HUES64 (cell line): ENCODE measurements at regions not wholly inside any gene's neighbourhood (a gene's known extent, or its start where the extent isn't known, plus 50 kb on each side); places are given as distances from the start of the nearest gene placed in this dataset.
"Not testable (repeated sequence)": the region's sequence is repeated elsewhere in the genome, so short reads cannot be mapped to it uniquely, and the experiment has no call there.

Source experiments
- H3K27ac ChIP-seq: 2 replicates; pipeline ENCODE4 v1.7.0; 2013; ENCODE audit warnings: low read depth, low read length, inconsistent platforms
- H3K27me3 ChIP-seq: 2 replicates; pipeline ENCODE4 v1.6.1; 2013; ENCODE audit warnings: mild to moderate bottlenecking, low read length; ENCODE audit not compliant: insufficient read depth
- H3K36me3 ChIP-seq: 2 replicates; pipeline ENCODE4 v1.6.1; 2013; ENCODE audit warnings: mild to moderate bottlenecking, low read length; ENCODE audit not compliant: insufficient read depth
- H3K4me1 ChIP-seq: 2 replicates; pipeline ENCODE4 v1.6.1; 2013; ENCODE audit warnings: mild to moderate bottlenecking, low read length, moderate library complexity; ENCODE audit not compliant: insufficient read depth
- H3K4me3 ChIP-seq: 2 replicates; pipeline ENCODE4 v1.5.1; 2013; ENCODE audit warnings: mild to moderate bottlenecking, low read length, moderate library complexity
- H3K9ac ChIP-seq: 2 replicates; pipeline ENCODE4 v1.6.1; 2013; ENCODE audit warnings: mild to moderate bottlenecking, low read depth, low read length
- H3K9me3 ChIP-seq: 2 replicates; pipeline ENCODE4 v1.6.1; 2013; ENCODE audit warnings: low read depth, low read length; ENCODE audit not compliant: insufficient read depth
- WGBS: fragments of 150-250, 120-280 bp; methylation state at CpG from one replicate; pipeline ENCODE4 v1.1.7; 2013; ENCODE audit warnings: missing lambda C conversion rate; 5-methylcytosine and 5-hydroxymethylcytosine counted together

DNA sequence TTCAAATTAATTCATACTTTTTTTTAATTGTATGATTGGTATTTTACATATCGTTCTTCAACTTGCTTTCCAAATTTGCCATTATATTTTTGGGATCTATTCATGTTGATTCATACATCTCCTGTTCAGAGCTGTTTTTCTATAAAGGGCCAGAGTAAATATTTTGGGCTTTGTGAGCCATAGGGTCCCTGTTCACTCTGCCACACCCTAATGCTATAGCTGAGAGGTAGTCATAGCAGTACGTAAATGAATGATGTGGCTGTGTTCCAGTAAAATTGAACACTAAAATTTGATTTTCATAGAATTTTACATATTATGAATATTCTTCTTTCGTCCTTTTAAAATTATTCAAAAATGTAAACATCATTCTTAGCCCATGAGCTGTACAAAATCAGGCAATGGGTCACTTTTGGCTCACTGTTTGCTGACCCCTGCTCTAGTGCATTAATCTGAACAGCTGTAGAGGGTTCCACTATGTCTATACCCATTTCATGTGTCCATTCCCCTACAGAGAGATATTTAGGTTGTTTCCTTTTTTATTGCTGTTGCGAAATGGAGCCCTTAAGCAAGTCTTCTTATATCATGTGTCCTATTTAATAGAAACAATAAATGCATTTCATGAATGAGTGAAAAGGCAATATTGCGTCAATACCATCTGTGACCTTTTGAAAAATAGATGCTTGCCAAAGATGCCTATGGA, 136.4 kb upstream of the SALL4 start:
- Histone ChIP-seq H3K27ac (no peak overlapping the region), H3K27me3 (no peaks in the 10 kb centered on the region), H3K9me3 (no peaks in the 10 kb centered on the region), H3K36me3 (no peaks in the 10 kb centered on the region), H3K4me1 (peaks cover 6% of the 10 kb centered on the region; the same call in 1 of the 2 replicates), H3K9ac (no peak overlapping the region), H3K4me3 (no peak overlapping the region)
- WGBS, result 86% methylated on average over 2 of the region's 5 CpGs

DNA sequence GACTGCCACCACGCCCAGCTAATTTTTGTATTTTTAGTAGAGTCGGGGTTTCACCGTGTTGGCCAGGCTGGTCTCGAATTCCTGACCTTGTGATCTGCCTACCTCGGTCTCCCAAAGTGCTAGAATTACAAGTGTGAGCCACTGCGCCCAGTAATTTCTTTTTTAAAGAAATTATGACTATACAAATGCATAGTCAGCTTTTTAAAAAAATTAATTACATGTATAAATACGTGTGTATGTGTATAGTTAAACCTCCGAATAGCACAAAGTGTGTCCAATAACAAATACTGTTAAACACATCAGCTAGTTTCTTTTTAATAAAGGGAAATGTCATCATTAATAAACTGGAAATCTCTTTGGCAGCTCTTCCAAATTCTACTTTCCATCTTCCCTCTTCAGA, 135.5 kb upstream of the SALL4 start:
- no peak overlapping the region for H3K4me3 ChIP-seq
- no peak overlapping the region for H3K27ac ChIP-seq
- H3K27me3 ChIP-seq, result no peaks in the 10 kb centered on the region
- no peak overlapping the region for H3K9ac ChIP-seq
- no peaks in the 10 kb centered on the region for H3K9me3 ChIP-seq
- 97% methylated on average over 5 of the region's 8 CpGs for WGBS
- peaks cover 6% of the 10 kb centered on the region; the same call in 1 of the 2 replicates for H3K4me1 ChIP-seq
- no peaks in the 10 kb centered on the region for H3K36me3 ChIP-seq

DNA sequence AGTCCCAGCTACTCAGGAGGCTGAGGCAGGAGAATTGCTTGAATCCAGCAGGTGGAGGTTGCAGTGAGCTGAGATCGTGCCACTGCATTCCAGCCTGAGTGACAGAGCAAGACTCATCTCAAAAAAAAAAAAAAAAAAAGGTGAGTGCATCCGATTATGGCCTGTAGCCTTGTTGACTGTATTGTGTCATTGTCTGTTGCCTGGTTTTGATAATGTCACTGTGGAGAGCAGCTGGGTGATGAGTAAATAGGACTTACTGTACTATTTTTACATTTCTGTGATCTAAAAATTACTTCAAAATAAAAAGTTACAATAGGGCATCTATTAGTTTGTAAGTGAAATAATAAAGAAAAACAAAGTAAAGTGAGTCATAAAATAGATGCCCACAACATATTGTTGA, 134.1 kb upstream of the SALL4 start:
- WGBS, result 92% methylated on average over 1 of the region's 2 CpGs
- Histone ChIP-seq H3K9me3 (no peaks in the 10 kb centered on the region), H3K27ac (no peak overlapping the region), H3K27me3 (no peaks in the 10 kb centered on the region), H3K4me1 (peaks cover 6% of the 10 kb centered on the region; the same call in 1 of the 2 replicates), H3K36me3 (no peaks in the 10 kb centered on the region), H3K9ac (no peak overlapping the region), H3K4me3 (no peak overlapping the region)

DNA sequence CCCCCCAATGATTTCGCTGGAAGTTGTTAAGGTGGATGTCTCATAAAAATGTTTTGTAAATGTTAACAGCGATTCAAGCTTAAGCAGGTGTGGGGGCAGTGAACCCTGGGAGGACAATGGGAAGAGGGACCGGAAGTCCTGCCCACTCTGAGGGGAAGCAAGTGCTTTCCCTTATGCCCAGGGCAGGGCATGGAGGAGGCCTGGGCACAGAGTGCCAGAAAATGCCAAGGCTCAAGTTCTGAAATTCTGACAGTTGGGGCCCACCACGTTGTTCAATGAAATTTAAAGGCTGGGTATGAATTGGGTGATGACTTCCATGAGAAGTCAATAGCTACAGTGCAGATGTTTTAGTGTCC, 132.7 kb upstream of the SALL4 start:
- H3K36me3 ChIP-seq, result no peaks in the 10 kb centered on the region
- WGBS, result 81% methylated on average over 4 of the region's 4 CpGs
- no peaks in the 10 kb centered on the region for H3K9me3 ChIP-seq
- H3K9ac ChIP-seq, result no peak overlapping the region
- no peak overlapping the region for H3K27ac ChIP-seq
- no peaks in the 10 kb centered on the region for H3K27me3 ChIP-seq
- no peak overlapping the region for H3K4me3 ChIP-seq
- H3K4me1 ChIP-seq, result peaks cover 6% of the 10 kb centered on the region

DNA sequence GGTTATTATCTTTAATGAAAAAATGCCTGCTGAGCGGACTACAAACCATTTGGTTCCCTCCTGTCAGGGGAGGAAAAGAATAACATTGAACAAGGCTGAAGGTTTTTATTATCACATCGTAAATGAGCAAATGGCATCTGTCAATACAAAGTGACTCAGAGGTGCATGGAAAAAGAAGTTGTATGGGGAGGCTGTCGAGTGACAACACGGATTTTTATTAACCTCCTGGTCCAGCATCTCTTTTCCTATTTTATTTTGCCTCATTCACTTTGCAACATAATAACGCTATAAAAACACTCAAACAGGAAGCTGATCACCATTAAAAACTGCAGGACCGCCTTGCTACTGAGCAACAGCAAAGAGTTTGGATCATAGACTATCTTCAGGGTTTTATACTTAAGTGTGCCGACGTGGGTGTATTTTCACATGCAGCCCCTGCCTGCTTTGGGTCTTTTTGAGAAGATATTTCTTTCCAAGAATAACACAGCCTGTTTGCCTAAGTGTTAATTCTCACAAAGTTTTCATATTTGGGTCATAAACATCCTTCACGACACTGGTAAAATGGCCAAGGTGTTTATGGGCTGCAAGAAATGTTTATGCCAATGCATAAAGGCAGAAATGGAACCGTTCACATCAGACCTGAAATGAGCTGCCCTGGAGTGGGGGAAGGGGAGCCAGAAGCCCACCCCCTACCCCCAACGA, 132.1 kb upstream of the SALL4 start:
- no peaks in the 10 kb centered on the region for H3K27me3 ChIP-seq
- 81% methylated on average over 11 of the region's 11 CpGs for WGBS
- no peaks in the 10 kb centered on the region for H3K36me3 ChIP-seq
- peaks cover 6% of the 10 kb centered on the region for H3K4me1 ChIP-seq
- no peak overlapping the region for H3K9ac ChIP-seq
- no peak overlapping the region for H3K4me3 ChIP-seq
- H3K27ac ChIP-seq, result no peak overlapping the region
- H3K9me3 ChIP-seq, result no peaks in the 10 kb centered on the region

DNA sequence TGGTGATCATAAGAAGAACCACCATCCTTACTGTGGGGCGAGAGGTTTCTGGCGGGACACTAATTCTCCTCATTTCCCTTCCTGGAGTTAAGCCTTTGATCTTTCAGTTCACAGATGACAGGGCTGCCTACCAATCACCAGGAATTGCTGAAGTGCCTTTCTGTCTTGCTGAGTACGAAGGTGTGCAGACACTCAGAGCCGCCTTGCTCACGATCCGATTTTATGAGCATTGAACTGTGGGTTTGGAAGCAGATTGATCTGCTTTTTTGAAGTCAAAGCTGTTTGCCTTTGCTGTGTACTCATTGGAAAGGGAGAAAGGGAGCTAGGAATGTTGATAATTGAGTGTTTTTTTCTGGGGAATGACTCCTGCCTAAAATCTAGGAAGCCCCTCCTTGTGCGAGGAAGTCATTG, 129.1 kb upstream of the SALL4 start:
- Histone ChIP-seq H3K27me3 (no peaks in the 10 kb centered on the region), H3K36me3 (no peaks in the 10 kb centered on the region), H3K9me3 (no peaks in the 10 kb centered on the region), H3K4me3 (no peak overlapping the region), H3K27ac (no peak overlapping the region), H3K9ac (no peak overlapping the region), H3K4me1 (peaks cover 6% of the 10 kb centered on the region)
- 67% methylated on average over 7 of the region's 7 CpGs for WGBS

DNA sequence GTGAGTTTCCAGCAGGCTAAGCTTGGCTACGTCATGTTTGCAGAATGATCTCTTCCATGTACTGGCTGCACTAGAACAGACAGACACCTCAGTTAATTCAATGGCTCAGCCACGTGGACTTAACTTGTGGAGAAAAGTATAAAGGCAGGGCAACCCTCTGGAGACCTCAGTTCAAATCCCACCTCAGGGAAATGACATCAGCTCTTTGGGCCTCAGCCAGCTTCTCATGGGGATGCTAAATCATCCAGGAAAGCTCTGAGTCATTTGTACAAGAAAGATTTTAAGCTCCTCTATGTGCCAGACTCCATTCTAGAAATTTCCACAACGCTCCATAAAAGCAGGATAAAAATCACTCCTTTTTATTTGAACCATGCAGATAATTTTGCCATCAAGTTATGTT, 128.5 kb upstream of the SALL4 start:
- no peaks in the 10 kb centered on the region for H3K9me3 ChIP-seq
- no peaks in the 10 kb centered on the region for H3K27me3 ChIP-seq
- H3K27ac ChIP-seq, result no peak overlapping the region
- H3K4me3 ChIP-seq, result no peak overlapping the region
- WGBS, result 86% methylated on average over 3 of the region's 3 CpGs
- H3K4me1 ChIP-seq, result peaks cover 6% of the 10 kb centered on the region
- no peak overlapping the region for H3K9ac ChIP-seq
- H3K36me3 ChIP-seq, result no peaks in the 10 kb centered on the region

DNA sequence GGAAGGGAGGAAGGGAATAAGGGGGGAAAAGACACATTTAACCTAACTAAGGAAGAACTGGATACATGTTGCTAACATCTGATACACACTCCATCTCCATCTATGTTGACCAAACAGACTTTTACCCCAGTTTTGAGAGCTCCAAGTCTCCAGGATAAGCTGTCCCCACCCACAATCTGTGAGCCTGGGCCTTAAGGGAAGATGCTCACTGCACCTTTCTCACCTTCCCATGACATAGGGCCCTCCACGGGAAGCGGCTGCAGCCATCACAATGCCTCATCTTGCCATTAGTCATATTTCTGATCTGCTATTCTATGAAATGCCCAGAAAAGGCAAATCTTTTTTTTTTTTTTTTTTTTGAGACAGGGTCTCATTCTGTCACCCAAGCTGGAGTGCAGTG, 126.6 kb upstream of the SALL4 start:
- H3K4me3 ChIP-seq, result no peak overlapping the region
- H3K4me1 ChIP-seq, result no peaks in the 10 kb centered on the region; the same call in 1 of the 2 replicates
- H3K27ac ChIP-seq, result no peak overlapping the region
- H3K36me3 ChIP-seq, result no peaks in the 10 kb centered on the region
- H3K9ac ChIP-seq, result no peak overlapping the region
- H3K9me3 ChIP-seq, result no peaks in the 10 kb centered on the region
- 90% methylated on average over 2 of the region's 2 CpGs for WGBS
- no peaks in the 10 kb centered on the region for H3K27me3 ChIP-seq

DNA sequence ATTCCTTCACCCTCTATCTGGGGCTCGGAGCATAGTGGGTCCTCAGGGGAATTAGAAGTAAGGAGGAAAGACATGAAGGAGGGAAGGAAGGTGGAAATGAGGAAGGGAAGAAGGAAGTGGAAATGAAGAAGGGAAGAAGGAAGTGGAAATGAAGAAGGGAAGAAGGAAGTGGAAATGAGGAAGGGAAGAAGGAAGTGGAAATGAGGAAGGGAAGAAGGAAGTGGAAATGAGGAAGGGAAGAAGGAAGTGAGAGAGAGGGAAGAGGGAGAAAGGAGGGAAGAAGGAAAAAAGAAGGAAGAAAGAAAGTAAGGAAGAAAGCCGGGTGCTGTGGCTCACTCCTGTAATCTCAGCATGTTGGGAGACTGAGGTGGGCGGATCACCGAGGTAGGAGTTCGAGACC, 125.6 kb upstream of the SALL4 start:
- H3K27me3 ChIP-seq, H3K4me1 ChIP-seq, H3K9me3 ChIP-seq, H3K36me3 ChIP-seq, H3K4me3 ChIP-seq, H3K27ac ChIP-seq, H3K9ac ChIP-seq: not testable (repeated sequence)
- WGBS, result 93% methylated on average over 5 of the region's 5 CpGs

DNA sequence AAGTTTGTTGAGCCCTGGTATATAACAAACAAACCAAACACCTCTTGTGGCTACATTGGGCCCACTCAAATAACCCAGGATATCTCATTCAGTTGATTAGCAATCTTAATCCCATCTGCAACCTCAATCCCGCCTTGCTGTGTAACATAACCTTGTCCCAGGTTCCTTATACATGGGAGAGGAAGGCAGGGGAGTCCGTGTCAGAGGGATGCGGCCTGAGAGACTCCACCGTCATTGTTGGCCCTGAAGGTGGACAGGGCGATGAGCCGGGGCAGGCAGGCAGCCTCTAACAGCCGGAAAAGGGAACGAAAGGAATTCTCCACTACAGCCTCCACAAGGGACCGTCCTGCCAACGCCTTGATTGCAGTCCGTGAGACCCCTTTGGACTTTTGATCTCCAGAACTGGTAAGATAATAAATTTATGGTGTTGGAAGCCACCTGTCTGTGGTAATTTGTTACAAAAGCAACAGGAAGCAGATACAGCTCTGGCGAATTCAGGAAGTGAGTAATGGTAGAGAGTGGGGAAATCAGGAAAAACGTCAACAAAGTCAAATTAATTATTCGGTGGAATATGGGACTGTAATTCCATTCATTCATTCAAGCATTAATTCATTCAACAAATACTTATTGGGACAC, 124.5 kb upstream of the SALL4 start:
- no peak overlapping the region for H3K9ac ChIP-seq
- WGBS, result 91% methylated on average over 14 of the region's 14 CpGs
- H3K9me3 ChIP-seq, result no peaks in the 10 kb centered on the region
- no peak overlapping the region for H3K4me3 ChIP-seq
- no peaks in the 10 kb centered on the region for H3K27me3 ChIP-seq
- H3K27ac ChIP-seq, result no peak overlapping the region
- no peaks in the 10 kb centered on the region for H3K36me3 ChIP-seq
- H3K4me1 ChIP-seq, result no peaks in the 10 kb centered on the region; the same call in 1 of the 2 replicates

DNA sequence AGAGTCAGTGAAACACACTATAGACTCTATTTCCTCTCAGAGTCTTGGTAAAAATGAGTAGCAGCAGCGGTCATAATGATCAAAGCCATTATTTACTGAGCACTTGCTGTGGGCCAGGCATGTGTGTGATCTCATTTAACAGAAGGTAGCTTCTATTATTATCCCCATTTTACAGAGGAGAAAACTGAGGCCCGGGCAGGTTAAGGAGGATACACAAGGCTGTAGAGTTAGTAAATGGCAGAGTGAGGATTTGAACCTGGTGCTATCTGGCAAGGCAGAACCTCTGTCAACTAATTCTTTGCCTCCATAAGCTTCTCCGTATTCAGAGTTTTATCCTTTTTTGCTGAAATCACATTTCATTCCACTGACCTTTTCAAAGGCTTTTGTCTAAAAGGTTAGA, 122.2 kb upstream of the SALL4 start:
- Histone ChIP-seq H3K9ac (no peak overlapping the region), H3K27me3 (no peaks in the 10 kb centered on the region), H3K27ac (no peak overlapping the region), H3K9me3 (no peaks in the 10 kb centered on the region), H3K4me3 (no peak overlapping the region), H3K4me1 (no peaks in the 10 kb centered on the region), H3K36me3 (no peaks in the 10 kb centered on the region)
- WGBS, result 98% methylated on average over 3 of the region's 3 CpGs
